CD4-positive, alpha-beta T cell (primary cell): ENCODE measurements at regions not wholly inside any gene's neighbourhood (a gene's known extent, or its start where the extent isn't known, plus 50 kb on each side); places are given as distances from the start of the nearest gene placed in this dataset.

Experiments
- ATAC-seq: fragments of 200-7000 bp; cut with Tn5 transposase; one replicate; pipeline ENCODE4 v1.10.0; 2022; ENCODE audit warnings: mild to moderate bottlenecking; ENCODE audit not compliant: poor library complexity
- CTCF ChIA-PET: fragments of 350-600 bp; sonication (Branson Sonifier 250); formaldehyde crosslinking; loops from one replicate; lab custom pipeline; 2021; ENCODE audit warnings: antibody characterized with exemption, inconsistent platforms; lab: Charles Lee
- POLR2A ChIA-PET: fragments of 350-600 bp; sonication (Branson Sonifier 250); formaldehyde crosslinking; loops from one replicate; lab custom pipeline; 2021; ENCODE audit warnings: antibody characterized with exemption, inconsistent platforms; lab: Charles Lee
- DNase-seq, 14 experiments: peaks; one replicate each; pipeline ENCODE4 v3.0.0-alpha.2; 2013 to 2020; ENCODE audit warnings: mixed read lengths in 2 of 14
- H3K27ac ChIP-seq, 2 donors: one replicate each; pipeline versions ENCODE4 v1.5.1 to v1.7.0; 2013; ENCODE audit warnings: low read length in 2 of 2, low read depth in 1 of 2, mild to moderate bottlenecking in 1 of 2
- H3K27me3 ChIP-seq, 2 experiments: 1 replicate in 1 of 2; 2 replicates in 1 of 2; pipeline versions ENCODE4 v1.6.1 to v1.7.0; 2013; ENCODE audit warnings: low read length in 2 of 2, control low read depth in 1 of 2, mild to moderate bottlenecking in 1 of 2, moderate library complexity in 1 of 2; ENCODE audit not compliant: insufficient read depth in 2 of 2, control insufficient read depth in 1 of 2
- H3K36me3 ChIP-seq: one replicate; pipeline ENCODE4 v1.6.1; 2013; ENCODE audit warnings: low read length, control low read depth; ENCODE audit not compliant: insufficient read depth
- H3K4me1 ChIP-seq: one replicate; pipeline ENCODE4 v1.6.1; 2013; ENCODE audit warnings: low read length, control low read depth; ENCODE audit not compliant: insufficient read depth
- H3K4me3 ChIP-seq: one replicate; pipeline ENCODE4 v1.5.1; 2013; ENCODE audit warnings: mild to moderate bottlenecking, low read length, moderate library complexity
- H3K9me3 ChIP-seq, 2 experiments: 1 replicate in 1 of 2; 2 replicates in 1 of 2; pipeline versions ENCODE4 v1.6.1 to v1.7.0; 2013; ENCODE audit warnings: low read length in 2 of 2, mild to moderate bottlenecking in 2 of 2, control low read depth in 1 of 2, moderate library complexity in 1 of 2; ENCODE audit not compliant: control insufficient read depth in 1 of 2, insufficient read depth in 1 of 2
- H3K27ac Mint-ChIP-seq: one replicate; pipeline ENCODE4 v1.8.0; 2020; ENCODE audit warnings: mixed read lengths
- H3K27me3 Mint-ChIP-seq: one replicate; pipeline ENCODE4 v1.8.0; 2021; ENCODE audit warnings: mixed read lengths
- H3K36me3 Mint-ChIP-seq: one replicate; pipeline ENCODE4 v1.8.0; 2021; ENCODE audit warnings: low read depth, mixed read lengths
- H3K4me1 Mint-ChIP-seq: one replicate; pipeline ENCODE4 v1.8.0; 2021; ENCODE audit warnings: low read depth, mixed read lengths
- H3K4me3 Mint-ChIP-seq: one replicate; pipeline ENCODE4 v1.8.0; 2020; ENCODE audit warnings: mild to moderate bottlenecking, mixed read lengths
- H3K9me3 Mint-ChIP-seq: one replicate; pipeline ENCODE4 v1.8.0; 2020; ENCODE audit warnings: mixed read lengths
- intact Hi-C, 2 experiments: fragments of 100-400 bp; cut with DNase I in 1 of 2; cut with micrococcal nuclease in 1 of 2; formaldehyde crosslinking; loops; one replicate each; pipeline versions ENCODE4 v1.15.1 to v1.9.0; 2023 to 2025; cut with DNase I, micrococcal nuclease
- TF ChIP-seq, protein P1 (sequence below): fragments of 200-600 bp; IDR thresholded peaks from one replicate; pipeline ENCODE4 v1.8.0; 2022; ENCODE audit warnings: antibody characterized with exemption, mild to moderate bottlenecking

DNA sequence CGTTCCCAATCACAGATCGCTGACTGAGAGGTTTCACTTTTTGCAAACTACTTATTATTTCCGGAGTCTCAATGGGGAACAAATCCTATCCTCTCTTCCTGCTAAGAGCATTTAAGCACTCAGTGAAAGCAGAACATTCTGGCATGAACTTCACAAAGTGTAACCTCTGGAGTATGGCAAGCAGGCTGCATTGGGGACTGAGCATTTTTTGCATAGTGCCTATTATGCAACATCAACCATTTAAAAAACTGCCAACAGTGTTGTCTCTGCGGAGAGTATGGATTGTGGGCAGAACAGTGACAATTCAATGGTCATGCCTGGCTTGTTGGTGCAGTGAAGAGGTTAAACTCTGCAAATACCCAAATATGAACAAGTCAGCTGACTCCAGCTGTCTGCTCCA lies 484.6 kb downstream of the OLFM4 start:
- ChIA-PET CTCF (no interaction called here), POLR2A (no interaction called here)
- no peaks in the 10 kb centered on the region for H3K27me3 ChIP-seq
- Mint-ChIP-seq H3K27me3 (no peaks in the 10 kb centered on the region), H3K4me1 (no peaks in the 10 kb centered on the region), H3K9me3 (peaks cover 8% of the 10 kb centered on the region), H3K4me3 (no peak overlapping the region), H3K36me3 (no peaks in the 10 kb centered on the region), H3K27ac (no peak overlapping the region)
- H3K27ac ChIP-seq = no peak overlapping the region
- ATAC-seq = no peak
- TF ChIP-seq, protein P1, sequence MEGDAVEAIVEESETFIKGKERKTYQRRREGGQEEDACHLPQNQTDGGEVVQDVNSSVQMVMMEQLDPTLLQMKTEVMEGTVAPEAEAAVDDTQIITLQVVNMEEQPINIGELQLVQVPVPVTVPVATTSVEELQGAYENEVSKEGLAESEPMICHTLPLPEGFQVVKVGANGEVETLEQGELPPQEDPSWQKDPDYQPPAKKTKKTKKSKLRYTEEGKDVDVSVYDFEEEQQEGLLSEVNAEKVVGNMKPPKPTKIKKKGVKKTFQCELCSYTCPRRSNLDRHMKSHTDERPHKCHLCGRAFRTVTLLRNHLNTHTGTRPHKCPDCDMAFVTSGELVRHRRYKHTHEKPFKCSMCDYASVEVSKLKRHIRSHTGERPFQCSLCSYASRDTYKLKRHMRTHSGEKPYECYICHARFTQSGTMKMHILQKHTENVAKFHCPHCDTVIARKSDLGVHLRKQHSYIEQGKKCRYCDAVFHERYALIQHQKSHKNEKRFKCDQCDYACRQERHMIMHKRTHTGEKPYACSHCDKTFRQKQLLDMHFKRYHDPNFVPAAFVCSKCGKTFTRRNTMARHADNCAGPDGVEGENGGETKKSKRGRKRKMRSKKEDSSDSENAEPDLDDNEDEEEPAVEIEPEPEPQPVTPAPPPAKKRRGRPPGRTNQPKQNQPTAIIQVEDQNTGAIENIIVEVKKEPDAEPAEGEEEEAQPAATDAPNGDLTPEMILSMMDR = no peak
- no peak for DNase-seq
- no peaks in the 10 kb centered on the region for H3K9me3 ChIP-seq
- no peaks in the 10 kb centered on the region for H3K36me3 ChIP-seq
- H3K4me3 ChIP-seq = no peak overlapping the region
- intact Hi-C loops = no loop called here
- no peaks in the 10 kb centered on the region for H3K4me1 ChIP-seq

DNA sequence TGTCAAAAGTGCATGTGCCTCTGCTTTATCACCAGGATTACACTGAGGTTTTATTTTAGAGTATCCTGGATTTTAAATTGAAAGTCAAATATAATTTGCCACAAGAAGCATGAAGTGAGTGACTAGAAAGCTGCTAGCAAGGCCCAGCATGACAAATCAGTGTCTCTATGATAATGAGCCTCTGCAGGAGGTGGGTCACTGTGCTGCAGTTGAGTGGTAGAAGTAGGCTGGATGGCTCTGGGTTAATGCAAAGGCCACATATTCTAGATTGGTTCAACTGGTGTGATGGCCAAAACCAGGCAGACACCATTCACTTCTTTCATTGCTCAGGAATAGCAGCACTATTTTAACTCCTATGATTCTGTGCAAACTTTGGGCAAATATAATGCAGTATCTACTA lies 491.5 kb downstream of the OLFM4 start:
- peaks cover 5% of the 10 kb centered on the region for H3K9me3 Mint-ChIP-seq
- no peak overlapping the region for H3K27ac Mint-ChIP-seq
- no peak for ATAC-seq
- Histone ChIP-seq H3K9me3 (no peaks in the 10 kb centered on the region), H3K27me3 (no peaks in the 10 kb centered on the region), H3K27ac (no peak overlapping the region), H3K4me3 (no peak overlapping the region), H3K4me1 (no peaks in the 10 kb centered on the region), H3K36me3 (no peaks in the 10 kb centered on the region)
- TF ChIP-seq, protein P1 = no peak
- DNase-seq = no peak
- ChIA-PET CTCF (no interaction called here), POLR2A (no interaction called here)
- no peaks in the 10 kb centered on the region for H3K27me3 Mint-ChIP-seq
- no peaks in the 10 kb centered on the region for H3K36me3 Mint-ChIP-seq
- intact Hi-C loops = no loop called here
- H3K4me1 Mint-ChIP-seq = no peaks in the 10 kb centered on the region
- H3K4me3 Mint-ChIP-seq = no peak overlapping the region

DNA sequence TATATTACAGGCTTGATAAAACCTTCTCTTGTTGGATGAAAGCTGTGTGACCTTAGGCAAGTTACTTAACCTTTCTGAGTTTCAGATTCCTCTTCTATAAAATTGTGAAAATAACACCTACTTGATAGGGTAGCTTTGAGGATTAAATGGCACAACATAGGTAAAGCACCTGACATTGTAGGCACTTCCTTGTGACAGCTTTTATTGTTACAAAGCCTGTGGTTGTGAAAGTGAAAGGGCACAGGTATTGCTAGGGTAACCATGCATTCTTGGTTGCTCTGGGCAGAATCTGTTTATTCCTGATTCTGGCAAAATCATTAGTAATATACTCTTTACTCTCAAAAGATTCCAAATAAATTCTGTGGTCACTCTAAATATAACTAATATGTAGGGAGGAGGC lies 493.4 kb downstream of the OLFM4 start:
- TF ChIP-seq, protein P1 = no peak
- H3K36me3 ChIP-seq = no peaks in the 10 kb centered on the region
- intact Hi-C loops = no loop called here
- no peaks in the 10 kb centered on the region for H3K27me3 ChIP-seq
- no peaks in the 10 kb centered on the region for H3K9me3 Mint-ChIP-seq
- no peak for DNase-seq
- no peak overlapping the region for H3K4me3 ChIP-seq
- no peaks in the 10 kb centered on the region for H3K4me1 ChIP-seq
- no peaks in the 10 kb centered on the region for H3K9me3 ChIP-seq
- ChIA-PET POLR2A (no interaction called here), CTCF (no interaction called here)
- ATAC-seq = no peak
- H3K4me1 Mint-ChIP-seq = no peaks in the 10 kb centered on the region
- no peak overlapping the region for H3K4me3 Mint-ChIP-seq
- H3K36me3 Mint-ChIP-seq = no peaks in the 10 kb centered on the region
- H3K27ac Mint-ChIP-seq = no peak overlapping the region
- no peak overlapping the region for H3K27ac ChIP-seq
- H3K27me3 Mint-ChIP-seq = no peaks in the 10 kb centered on the region
